Activated CD8-positive, alpha-beta memory T cell treated with anti-CD3 and anti-CD28 coated beads for 1 hour (primary cell): ENCODE measurements at regions not wholly inside any gene's neighbourhood (a gene's known extent, or its start where the extent isn't known, plus 50 kb on each side); places are given as distances from the start of the nearest gene placed in this dataset.

Experiments used
- DNase-seq, 2 donors: peaks; one replicate each; pipeline ENCODE4 v3.0.0-alpha.2; 2020; ENCODE audit warnings: low read depth in 1 of 2; ENCODE audit errors: extremely low read depth in 1 of 2

- DNase-seq, result no peak
These were observed 105.7 kb upstream of the TEX51 start for GRCh38 chr2:126792993-126793392.

GRCh38 chr2:126793885-126794613 lies 104.6 kb upstream of the TEX51 start:
- DNase-seq, result no peak

GRCh38 chr2:126795656-126796055 lies 103.0 kb upstream of the TEX51 start:
- no peak for DNase-seq

- DNase-seq, result no peak
These were observed 101.6 kb upstream of the TEX51 start for GRCh38 chr2:126796931-126797621.

GRCh38 chr2:126797622-126798275 lies 100.9 kb upstream of the TEX51 start:
- DNase-seq, result no peak

GRCh38 chr2:126798276-126799140 lies 100.2 kb upstream of the TEX51 start:
- DNase-seq, result no peak

- no peak for DNase-seq
These were observed 99.4 kb upstream of the TEX51 start for GRCh38 chr2:126799301-126799700.

GRCh38 chr2:126801473-126801872 lies 97.2 kb upstream of the TEX51 start:
- no peak for DNase-seq

GRCh38 chr2:126802316-126802715 lies 96.4 kb upstream of the TEX51 start:
- no peak for DNase-seq

GRCh38 chr2:126802774-126803433 lies 95.8 kb upstream of the TEX51 start:
- DNase-seq, result no peak

- DNase-seq, result no peak
These were observed 95.3 kb upstream of the TEX51 start for GRCh38 chr2:126803434-126803775.

GRCh38 chr2:126804347-126804746 lies 94.3 kb upstream of the TEX51 start:
- no peak for DNase-seq

GRCh38 chr2:126808929-126809328 lies 89.8 kb upstream of the TEX51 start:
- DNase-seq, result no peak

- DNase-seq, result no peak
These were observed 89.3 kb upstream of the TEX51 start for GRCh38 chr2:126809340-126809739.

- no peak for DNase-seq
These were observed 88.7 kb upstream of the TEX51 start for GRCh38 chr2:126810001-126810400.

- no peak for DNase-seq
These were observed 87.6 kb upstream of the TEX51 start for GRCh38 chr2:126811101-126811500.

GRCh38 chr2:126817172-126817571 lies 81.5 kb upstream of the TEX51 start:
- no peak for DNase-seq

- DNase-seq, result no peak
These were observed 76.6 kb upstream of the TEX51 start for GRCh38 chr2:126822115-126822514.

- no peak for DNase-seq
These were observed 75.8 kb upstream of the TEX51 start for GRCh38 chr2:126822921-126823320.

GRCh38 chr2:126823951-126824350 lies 74.7 kb upstream of the TEX51 start:
- no peak for DNase-seq

- no peak for DNase-seq
These were observed 74.0 kb upstream of the TEX51 start for GRCh38 chr2:126824663-126825062.
